ENCODE measurements at regions not wholly inside any gene's neighbourhood (a gene's known extent, or its start where the extent isn't known, plus 50 kb on each side); places are given as distances from the start of the nearest gene placed in this dataset.

DNA sequence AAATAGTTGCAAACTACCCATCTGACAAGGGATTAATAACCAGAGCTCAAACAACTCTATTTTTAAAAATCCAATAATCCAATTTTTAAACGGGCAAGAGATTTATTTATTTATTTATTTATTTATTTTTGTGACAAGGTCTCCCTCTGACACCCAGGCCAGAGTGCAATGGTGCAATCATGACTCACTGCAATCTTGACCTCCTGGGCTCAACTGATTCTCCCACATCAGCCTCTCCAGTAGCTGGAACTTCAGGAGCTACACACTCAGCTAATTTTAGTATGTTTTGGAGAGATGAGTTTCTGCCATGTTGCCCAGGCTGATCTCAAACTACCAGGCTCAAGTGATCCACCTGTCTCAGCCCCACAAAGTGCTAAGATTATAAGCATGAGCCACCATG is 267.2 kb upstream of the BLID start:
- intact Hi-C loops (cut with micrococcal nuclease) = no loop called here
- H3K9ac ChIP-seq (ENCODE audit: insufficient read depth in 1 of 2, low read depth in 2 of 2, low read length in 2 of 2) = no peak overlapping the region
- H3K79me2 ChIP-seq (ENCODE audit: control insufficient read depth, insufficient read depth, low read length) = no peaks in the 10 kb centered on the region
- TF ChIP-seq STAT5B (CRISPR knock-in tag; IDR thresholded peaks at IDR 0.05) (no peak), SMAD4 (CRISPR knock-in tag; conservative IDR thresholded peaks at IDR 0.05) (no peak), ZFX (CRISPR knock-in tag; IDR thresholded peaks at IDR 0.05) (no peak), ZNF124 (CRISPR knock-in tag; IDR thresholded peaks at IDR 0.05) (no peak), BRF1 (IDR thresholded peaks at IDR 0.05; ENCODE audit: borderline replicate concordance, extremely low read depth, insufficient read length) (no peak)
- TF ChIP-seq, protein P1, sequence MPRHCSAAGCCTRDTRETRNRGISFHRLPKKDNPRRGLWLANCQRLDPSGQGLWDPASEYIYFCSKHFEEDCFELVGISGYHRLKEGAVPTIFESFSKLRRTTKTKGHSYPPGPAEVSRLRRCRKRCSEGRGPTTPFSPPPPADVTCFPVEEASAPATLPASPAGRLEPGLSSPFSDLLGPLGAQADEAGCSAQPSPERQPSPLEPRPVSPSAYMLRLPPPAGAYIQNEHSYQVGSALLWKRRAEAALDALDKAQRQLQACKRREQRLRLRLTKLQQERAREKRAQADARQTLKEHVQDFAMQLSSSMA (CRISPR knock-in tag; IDR thresholded peaks at IDR 0.05) = no peak
- TF ChIP-seq, protein P2, sequence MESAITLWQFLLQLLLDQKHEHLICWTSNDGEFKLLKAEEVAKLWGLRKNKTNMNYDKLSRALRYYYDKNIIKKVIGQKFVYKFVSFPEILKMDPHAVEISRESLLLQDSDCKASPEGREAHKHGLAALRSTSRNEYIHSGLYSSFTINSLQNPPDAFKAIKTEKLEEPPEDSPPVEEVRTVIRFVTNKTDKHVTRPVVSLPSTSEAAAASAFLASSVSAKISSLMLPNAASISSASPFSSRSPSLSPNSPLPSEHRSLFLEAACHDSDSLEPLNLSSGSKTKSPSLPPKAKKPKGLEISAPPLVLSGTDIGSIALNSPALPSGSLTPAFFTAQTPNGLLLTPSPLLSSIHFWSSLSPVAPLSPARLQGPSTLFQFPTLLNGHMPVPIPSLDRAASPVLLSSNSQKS (CRISPR knock-in tag; IDR thresholded peaks at IDR 0.05) = no peak
- TF ChIP-seq, protein P3, sequence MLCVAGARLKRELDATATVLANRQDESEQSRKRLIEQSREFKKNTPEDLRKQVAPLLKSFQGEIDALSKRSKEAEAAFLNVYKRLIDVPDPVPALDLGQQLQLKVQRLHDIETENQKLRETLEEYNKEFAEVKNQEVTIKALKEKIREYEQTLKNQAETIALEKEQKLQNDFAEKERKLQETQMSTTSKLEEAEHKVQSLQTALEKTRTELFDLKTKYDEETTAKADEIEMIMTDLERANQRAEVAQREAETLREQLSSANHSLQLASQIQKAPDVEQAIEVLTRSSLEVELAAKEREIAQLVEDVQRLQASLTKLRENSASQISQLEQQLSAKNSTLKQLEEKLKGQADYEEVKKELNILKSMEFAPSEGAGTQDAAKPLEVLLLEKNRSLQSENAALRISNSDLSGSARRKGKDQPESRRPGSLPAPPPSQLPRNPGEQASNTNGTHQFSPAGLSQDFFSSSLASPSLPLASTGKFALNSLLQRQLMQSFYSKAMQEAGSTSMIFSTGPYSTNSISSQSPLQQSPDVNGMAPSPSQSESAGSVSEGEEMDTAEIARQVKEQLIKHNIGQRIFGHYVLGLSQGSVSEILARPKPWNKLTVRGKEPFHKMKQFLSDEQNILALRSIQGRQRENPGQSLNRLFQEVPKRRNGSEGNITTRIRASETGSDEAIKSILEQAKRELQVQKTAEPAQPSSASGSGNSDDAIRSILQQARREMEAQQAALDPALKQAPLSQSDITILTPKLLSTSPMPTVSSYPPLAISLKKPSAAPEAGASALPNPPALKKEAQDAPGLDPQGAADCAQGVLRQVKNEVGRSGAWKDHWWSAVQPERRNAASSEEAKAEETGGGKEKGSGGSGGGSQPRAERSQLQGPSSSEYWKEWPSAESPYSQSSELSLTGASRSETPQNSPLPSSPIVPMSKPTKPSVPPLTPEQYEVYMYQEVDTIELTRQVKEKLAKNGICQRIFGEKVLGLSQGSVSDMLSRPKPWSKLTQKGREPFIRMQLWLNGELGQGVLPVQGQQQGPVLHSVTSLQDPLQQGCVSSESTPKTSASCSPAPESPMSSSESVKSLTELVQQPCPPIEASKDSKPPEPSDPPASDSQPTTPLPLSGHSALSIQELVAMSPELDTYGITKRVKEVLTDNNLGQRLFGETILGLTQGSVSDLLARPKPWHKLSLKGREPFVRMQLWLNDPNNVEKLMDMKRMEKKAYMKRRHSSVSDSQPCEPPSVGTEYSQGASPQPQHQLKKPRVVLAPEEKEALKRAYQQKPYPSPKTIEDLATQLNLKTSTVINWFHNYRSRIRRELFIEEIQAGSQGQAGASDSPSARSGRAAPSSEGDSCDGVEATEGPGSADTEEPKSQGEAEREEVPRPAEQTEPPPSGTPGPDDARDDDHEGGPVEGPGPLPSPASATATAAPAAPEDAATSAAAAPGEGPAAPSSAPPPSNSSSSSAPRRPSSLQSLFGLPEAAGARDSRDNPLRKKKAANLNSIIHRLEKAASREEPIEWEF (CRISPR knock-in tag; IDR thresholded peaks at IDR 0.05) = no peak
- TF ChIP-seq, protein P4, sequence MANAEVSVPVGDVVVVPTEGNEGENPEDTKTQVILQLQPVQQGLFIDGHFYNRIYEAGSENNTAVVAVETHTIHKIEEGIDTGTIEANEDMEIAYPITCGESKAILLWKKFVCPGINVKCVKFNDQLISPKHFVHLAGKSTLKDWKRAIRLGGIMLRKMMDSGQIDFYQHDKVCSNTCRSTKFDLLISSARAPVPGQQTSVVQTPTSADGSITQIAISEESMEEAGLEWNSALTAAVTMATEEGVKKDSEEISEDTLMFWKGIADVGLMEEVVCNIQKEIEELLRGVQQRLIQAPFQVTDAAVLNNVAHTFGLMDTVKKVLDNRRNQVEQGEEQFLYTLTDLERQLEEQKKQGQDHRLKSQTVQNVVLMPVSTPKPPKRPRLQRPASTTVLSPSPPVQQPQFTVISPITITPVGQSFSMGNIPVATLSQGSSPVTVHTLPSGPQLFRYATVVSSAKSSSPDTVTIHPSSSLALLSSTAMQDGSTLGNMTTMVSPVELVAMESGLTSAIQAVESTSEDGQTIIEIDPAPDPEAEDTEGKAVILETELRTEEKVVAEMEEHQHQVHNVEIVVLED (CRISPR knock-in tag; IDR thresholded peaks at IDR 0.05) = no peak
- TF ChIP-seq, protein P5, sequence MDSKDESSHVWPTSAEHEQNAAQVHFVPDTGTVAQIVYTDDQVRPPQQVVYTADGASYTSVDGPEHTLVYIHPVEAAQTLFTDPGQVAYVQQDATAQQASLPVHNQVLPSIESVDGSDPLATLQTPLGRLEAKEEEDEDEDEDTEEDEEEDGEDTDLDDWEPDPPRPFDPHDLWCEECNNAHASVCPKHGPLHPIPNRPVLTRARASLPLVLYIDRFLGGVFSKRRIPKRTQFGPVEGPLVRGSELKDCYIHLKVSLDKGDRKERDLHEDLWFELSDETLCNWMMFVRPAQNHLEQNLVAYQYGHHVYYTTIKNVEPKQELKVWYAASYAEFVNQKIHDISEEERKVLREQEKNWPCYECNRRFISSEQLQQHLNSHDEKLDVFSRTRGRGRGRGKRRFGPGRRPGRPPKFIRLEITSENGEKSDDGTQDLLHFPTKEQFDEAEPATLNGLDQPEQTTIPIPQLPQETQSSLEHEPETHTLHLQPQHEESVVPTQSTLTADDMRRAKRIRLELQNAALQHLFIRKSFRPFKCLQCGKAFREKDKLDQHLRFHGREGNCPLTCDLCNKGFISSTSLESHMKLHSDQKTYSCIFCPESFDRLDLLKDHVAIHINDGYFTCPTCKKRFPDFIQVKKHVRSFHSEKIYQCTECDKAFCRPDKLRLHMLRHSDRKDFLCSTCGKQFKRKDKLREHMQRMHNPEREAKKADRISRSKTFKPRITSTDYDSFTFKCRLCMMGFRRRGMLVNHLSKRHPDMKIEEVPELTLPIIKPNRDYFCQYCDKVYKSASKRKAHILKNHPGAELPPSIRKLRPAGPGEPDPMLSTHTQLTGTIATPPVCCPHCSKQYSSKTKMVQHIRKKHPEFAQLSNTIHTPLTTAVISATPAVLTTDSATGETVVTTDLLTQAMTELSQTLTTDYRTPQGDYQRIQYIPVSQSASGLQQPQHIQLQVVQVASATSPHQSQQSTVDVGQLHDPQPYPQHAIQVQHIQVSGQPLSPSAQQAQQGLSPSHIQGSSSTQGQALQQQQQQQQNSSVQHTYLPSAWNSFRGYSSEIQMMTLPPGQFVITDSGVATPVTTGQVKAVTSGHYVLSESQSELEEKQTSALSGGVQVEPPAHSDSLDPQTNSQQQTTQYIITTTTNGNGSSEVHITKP (IDR thresholded peaks at IDR 0.05; ENCODE audit: partially characterized antibody) = no peak
- no peaks in the 10 kb centered on the region for H3K27me3 ChIP-seq (ENCODE audit: control insufficient read depth in 2 of 2, insufficient read depth in 2 of 2, low read length in 2 of 2)
- H3K36me3 ChIP-seq (ENCODE audit: control insufficient read depth, insufficient read depth, low read length) = no peaks in the 10 kb centered on the region
- H4K20me1 ChIP-seq (replicated peaks; ENCODE audit: control insufficient read depth, insufficient read depth, low read length) = no peaks in the 10 kb centered on the region
- BruUV-seq (replicated peaks) = no TSS peak
- POLR2A ChIA-PET = no interaction called here
- H3K4me3 ChIP-seq = no peak overlapping the region
- DNase-seq (ENCODE audit: extremely low read depth in 1 of 4, low spot score in 3 of 4) (no peak), FAIRE-seq (no peak), ATAC-seq (no peak)
- WGBS (ENCODE audit: insufficient coverage, low coverage, missing lambda C conversion rate) = 0% methylated on average over 1 of the region's 1 CpG
- in situ Hi-C loops (cut with MboI) = no loop called here
- CTCF ChIA-PET (ENCODE audit: low intra/inter-chr PET ratio) = no interaction called here
- no peak overlapping the region for H2AFZ ChIP-seq (ENCODE audit: low read depth, low read length)
- H3K4me1 ChIP-seq (replicated peaks in 1 of 2; ENCODE audit: control insufficient read depth in 2 of 2, insufficient read depth in 2 of 2, low read length in 2 of 2) = no peaks in the 10 kb centered on the region
- H3K27ac ChIP-seq (ENCODE audit: extremely low read depth, low read depth, low read length) = no peak overlapping the region
- no peak overlapping the region for H3K4me2 ChIP-seq (ENCODE audit: insufficient read depth, low read length)
- H3K9me1 ChIP-seq (ENCODE audit: control insufficient read depth, insufficient read depth, low read length) = no peaks in the 10 kb centered on the region
- H3K9me3 ChIP-seq (replicated peaks; ENCODE audit: control insufficient read depth, insufficient read depth, low read depth, low read length) = 0 out of 2 replicates have a peak, but pooled peaks cover 1% of the 10 kb centered on the region

All from K562 (cell line).